Loucy (cell line): ENCODE measurements at regions not wholly inside any gene's neighbourhood (a gene's known extent, or its start where the extent isn't known, plus 50 kb on each side); places are given as distances from the start of the nearest gene placed in this dataset.
"Not testable (repeated sequence)": the region's sequence is repeated elsewhere in the genome, so short reads cannot be mapped to it uniquely, and the experiment has no call there.

ENCODE experiments used
- EZH2phosphoT487 ChIP-seq: fragments of 200-600 bp; IDR thresholded peaks from 2 replicates; pipeline ENCODE4 v1.6.1; 2018; ENCODE audit warnings: antibody characterized with exemption, mild to moderate bottlenecking, moderate library complexity, borderline replicate concordance
- TF ChIP-seq, protein P1 (sequence below): fragments of 200-600 bp; sonication (generic); conservative IDR thresholded peaks from 2 replicates; pipeline ENCODE4 v1.5.1; 2014; ENCODE audit warnings: mild to moderate bottlenecking, antibody characterized with exemption, low read length

DNA sequence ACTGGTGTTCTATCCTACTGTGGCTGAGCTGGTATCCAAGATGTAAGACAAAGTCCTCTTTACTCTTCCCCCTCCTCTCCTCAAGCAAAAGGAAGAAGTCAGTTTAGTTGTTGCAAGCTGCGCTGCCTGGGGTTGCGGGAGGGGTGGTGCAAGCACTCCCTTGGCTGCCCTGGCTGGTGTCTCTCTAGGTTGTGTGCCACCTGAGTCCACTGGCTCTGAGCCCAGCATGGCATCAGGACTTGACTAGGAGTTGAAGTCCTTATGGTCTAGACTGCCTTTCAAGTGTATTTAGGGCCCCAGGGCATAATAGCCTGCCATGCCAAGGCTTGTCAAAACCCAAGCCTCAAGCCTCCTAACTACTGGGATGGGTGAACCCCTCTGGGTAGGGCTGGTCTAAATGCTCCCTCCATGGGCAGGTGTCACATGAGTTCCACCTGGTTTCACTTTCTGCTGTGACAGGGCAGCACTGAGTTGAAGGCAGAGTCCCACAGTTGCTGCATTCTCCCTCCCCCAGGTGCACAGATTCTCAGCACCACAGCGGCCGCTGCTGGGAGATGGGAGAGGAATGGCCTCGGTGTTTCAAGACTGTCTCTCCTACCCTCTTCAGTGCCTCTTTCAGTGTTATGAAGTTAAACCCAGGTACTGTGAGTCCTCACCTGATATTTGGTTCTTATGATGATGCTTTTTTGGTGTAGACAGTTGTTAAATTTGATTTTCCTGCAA, 62.5 kb upstream of the CHRNB4 start:
- TF ChIP-seq, protein P1, sequence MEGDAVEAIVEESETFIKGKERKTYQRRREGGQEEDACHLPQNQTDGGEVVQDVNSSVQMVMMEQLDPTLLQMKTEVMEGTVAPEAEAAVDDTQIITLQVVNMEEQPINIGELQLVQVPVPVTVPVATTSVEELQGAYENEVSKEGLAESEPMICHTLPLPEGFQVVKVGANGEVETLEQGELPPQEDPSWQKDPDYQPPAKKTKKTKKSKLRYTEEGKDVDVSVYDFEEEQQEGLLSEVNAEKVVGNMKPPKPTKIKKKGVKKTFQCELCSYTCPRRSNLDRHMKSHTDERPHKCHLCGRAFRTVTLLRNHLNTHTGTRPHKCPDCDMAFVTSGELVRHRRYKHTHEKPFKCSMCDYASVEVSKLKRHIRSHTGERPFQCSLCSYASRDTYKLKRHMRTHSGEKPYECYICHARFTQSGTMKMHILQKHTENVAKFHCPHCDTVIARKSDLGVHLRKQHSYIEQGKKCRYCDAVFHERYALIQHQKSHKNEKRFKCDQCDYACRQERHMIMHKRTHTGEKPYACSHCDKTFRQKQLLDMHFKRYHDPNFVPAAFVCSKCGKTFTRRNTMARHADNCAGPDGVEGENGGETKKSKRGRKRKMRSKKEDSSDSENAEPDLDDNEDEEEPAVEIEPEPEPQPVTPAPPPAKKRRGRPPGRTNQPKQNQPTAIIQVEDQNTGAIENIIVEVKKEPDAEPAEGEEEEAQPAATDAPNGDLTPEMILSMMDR: not testable (repeated sequence)
- not testable (repeated sequence) for TF ChIP-seq EZH2phosphoT487
